GM18870 (cell line): ENCODE measurements at regions not wholly inside any gene's neighbourhood (a gene's known extent, or its start where the extent isn't known, plus 50 kb on each side); places are given as distances from the start of the nearest gene placed in this dataset.

Source experiments
- ATAC-seq: cut with Tn5 transposase; IDR thresholded peaks from one replicate; pipeline ENCODE4 v1.9.1; 2021; ENCODE audit warnings: moderate library complexity; ENCODE audit not compliant: unreplicated experiment

GRCh38 chr7:106797937-106798336 lies 67.1 kb upstream of the PIK3CG start:
- no peak for ATAC-seq

GRCh38 chr7:106802589-106802988 lies 62.5 kb upstream of the PIK3CG start:
- no peak for ATAC-seq

- no peak for ATAC-seq
These were observed 58.5 kb upstream of the PIK3CG start for GRCh38 chr7:106806556-106806955.

- no peak for ATAC-seq
These were observed 57.6 kb upstream of the PIK3CG start for GRCh38 chr7:106807474-106807873.

GRCh38 chr7:106808967-106809635 lies 56.0 kb upstream of the PIK3CG start:
- ATAC-seq = no peak

- no peak for ATAC-seq
These were observed 53.6 kb upstream of the PIK3CG start for GRCh38 chr7:106811472-106811871.

GRCh38 chr7:106812027-106812643 lies 52.9 kb upstream of the PIK3CG start:
- no peak for ATAC-seq

GRCh38 chr7:106813705-106814305 lies 51.3 kb upstream of the PIK3CG start:
- no peak for ATAC-seq

GRCh38 chr7:106814887-106815286 lies 50.2 kb upstream of the PIK3CG start:
- no peak for ATAC-seq
